Astrocyte of the cerebellum (primary cell): ENCODE measurements at regions not wholly inside any gene's neighbourhood (a gene's known extent, or its start where the extent isn't known, plus 50 kb on each side); places are given as distances from the start of the nearest gene placed in this dataset.

Experiments used
- DNase-seq: peaks from one replicate; pipeline ENCODE4 v3.0.0-alpha.2; 2011; ENCODE audit warnings: low read depth
- H3K4me3 ChIP-seq: 2 replicates; pipeline ENCODE4 v1.5.1; 2011; ENCODE audit warnings: mild to moderate bottlenecking, low read depth, low read length, moderate library complexity
- in situ Hi-C: cut with HindIII; loops from 2 replicates; pipeline ENCODE4 v1.10.0; 2017; ENCODE audit warnings: low sequenced_read_pairs
- TF ChIP-seq, protein P1 (sequence below): IDR thresholded peaks from 2 replicates; pipeline ENCODE4 v1.5.1; 2012; ENCODE audit warnings: low read length, low read depth, moderate library complexity, mild to moderate bottlenecking; ENCODE audit errors: missing control alignments

DNA sequence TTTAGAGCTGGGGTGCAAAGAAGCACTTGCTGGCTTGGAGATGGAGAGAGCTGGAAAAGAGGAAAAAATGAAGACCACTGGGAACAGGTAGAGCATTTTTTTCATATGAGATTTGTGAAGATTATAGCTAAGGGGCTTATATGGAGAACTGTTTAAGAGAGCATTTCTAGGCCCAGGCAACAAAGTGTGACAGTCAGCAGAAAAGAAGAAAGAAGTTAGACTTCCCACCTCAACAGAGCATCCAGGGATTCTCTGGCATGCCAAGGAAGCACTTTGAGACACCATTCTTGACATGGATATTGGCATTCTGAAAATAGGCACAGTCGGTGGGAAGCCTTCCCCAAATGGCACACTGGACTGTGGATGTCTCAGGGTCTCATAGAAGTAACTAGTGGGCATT lies 195.5 kb downstream of the KLHL28 start:
- DNase-seq, result no peak
- in situ Hi-C loops, result no loop called here
- TF ChIP-seq, protein P1, sequence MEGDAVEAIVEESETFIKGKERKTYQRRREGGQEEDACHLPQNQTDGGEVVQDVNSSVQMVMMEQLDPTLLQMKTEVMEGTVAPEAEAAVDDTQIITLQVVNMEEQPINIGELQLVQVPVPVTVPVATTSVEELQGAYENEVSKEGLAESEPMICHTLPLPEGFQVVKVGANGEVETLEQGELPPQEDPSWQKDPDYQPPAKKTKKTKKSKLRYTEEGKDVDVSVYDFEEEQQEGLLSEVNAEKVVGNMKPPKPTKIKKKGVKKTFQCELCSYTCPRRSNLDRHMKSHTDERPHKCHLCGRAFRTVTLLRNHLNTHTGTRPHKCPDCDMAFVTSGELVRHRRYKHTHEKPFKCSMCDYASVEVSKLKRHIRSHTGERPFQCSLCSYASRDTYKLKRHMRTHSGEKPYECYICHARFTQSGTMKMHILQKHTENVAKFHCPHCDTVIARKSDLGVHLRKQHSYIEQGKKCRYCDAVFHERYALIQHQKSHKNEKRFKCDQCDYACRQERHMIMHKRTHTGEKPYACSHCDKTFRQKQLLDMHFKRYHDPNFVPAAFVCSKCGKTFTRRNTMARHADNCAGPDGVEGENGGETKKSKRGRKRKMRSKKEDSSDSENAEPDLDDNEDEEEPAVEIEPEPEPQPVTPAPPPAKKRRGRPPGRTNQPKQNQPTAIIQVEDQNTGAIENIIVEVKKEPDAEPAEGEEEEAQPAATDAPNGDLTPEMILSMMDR, result no peak
- no peak overlapping the region for H3K4me3 ChIP-seq

DNA sequence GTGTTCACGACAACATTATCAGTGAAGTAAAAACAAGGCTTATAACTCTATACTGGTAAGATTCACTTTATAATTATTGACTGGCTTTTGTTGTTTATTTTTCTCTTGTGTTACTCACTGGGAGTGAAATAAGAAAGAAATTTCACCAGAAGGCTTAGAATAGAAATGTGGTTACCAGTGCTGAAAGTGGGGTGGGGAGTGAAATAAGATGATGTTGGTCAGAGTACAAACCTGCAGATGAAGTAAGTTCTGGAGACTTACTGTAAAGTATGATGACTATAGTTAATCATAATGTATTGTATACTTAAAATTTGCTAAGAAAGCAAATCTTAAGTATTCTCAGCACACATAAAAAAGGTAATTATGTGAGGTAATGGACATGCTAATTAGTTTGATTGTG lies 198.4 kb downstream of the KLHL28 start:
- in situ Hi-C loops, result no loop called here
- DNase-seq, result no peak

DNA sequence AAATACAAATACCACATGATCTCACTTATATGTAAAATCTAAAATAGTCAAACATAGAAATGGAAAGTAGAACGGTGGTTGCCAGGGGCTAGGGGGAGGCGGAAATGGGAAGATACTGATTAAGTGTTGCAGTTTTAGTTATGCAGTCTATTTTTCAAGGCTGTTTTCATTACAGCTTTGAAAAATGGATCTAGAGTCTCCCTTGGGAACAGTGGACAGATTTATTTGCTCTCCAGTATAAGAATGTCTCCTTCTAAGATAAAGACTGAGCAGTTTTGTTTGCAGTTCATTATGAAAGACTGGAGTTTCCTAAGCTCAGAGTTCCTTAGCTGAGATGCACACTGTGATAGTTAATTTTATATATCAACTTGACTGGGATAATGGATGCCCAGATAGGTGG lies 202.5 kb downstream of the KLHL28 start:
- TF ChIP-seq, protein P1, result no peak
- H3K4me3 ChIP-seq, result no peak overlapping the region
- DNase-seq, result no peak
- in situ Hi-C loops, result no loop called here

More for the DNA sequence above, 198.4 kb downstream of the KLHL28 start:
- TF ChIP-seq, protein P1, result no peak
- no peak overlapping the region for H3K4me3 ChIP-seq

DNA sequence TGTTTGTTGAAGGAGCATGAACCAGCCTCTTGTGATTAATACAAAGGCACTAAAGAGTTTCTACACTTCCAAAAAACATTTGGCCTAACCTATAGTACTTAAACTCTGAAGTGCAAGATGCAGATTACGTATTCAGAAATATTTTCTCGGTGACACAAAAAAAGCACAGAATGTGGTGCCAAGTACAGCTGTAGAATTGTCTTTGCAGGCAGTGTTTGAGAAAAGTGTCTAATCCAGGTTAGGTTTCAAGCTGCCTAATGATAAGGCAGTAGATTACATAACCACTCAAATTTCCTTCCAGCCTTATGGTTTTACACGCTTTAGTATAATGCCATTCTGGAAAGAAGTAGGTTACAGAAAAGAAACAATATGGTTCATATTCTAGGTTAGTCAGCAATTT lies 205.2 kb downstream of the KLHL28 start:
- in situ Hi-C loops, result no loop called here
- DNase-seq, result no peak
- no peak overlapping the region for H3K4me3 ChIP-seq
- TF ChIP-seq, protein P1, result no peak

DNA sequence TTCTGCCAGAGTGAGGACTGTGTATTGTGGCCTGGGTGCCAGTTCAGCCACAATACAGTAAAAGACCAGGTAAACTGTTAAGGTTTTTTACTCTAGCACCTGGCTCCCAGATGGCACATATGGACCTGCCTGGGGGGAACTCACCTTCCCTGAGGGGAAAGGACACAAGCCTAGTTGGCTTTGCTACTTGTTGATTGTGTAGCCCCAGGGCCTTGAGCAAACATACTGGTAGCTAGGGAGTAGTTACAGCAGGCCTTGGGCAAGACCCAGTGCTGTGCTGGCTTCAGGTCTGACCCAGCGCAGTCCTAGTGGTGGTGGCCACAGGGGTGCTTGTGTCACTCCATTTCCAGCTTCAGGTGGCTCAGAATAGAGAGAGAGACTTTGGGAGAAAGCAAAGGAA lies 216.4 kb downstream of the KLHL28 start:
- no peak for DNase-seq
- no peak overlapping the region for H3K4me3 ChIP-seq
- in situ Hi-C loops, result no loop called here
- TF ChIP-seq, protein P1, result no peak

DNA sequence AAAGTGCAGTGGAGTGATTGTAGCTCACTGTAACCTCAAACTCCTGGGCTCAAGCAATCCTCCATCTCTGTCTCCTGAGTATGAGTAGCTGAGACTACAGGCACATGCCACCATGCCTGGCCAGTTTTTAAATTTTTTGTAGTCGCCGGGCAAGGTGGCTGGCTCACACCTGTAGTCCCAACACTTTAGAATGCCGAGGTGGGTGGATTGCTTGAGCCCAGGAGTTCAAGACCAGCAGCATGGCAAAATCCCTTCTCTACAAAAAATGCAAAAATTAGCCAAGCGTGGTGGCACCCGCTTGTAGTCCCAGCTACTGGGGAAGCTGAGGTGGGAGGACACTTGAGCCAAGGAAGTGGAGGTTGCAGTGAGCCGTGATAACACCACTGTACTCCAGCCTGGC lies 219.5 kb downstream of the KLHL28 start:
- DNase-seq, result no peak
- no peak overlapping the region for H3K4me3 ChIP-seq
- in situ Hi-C loops, result no loop called here
- TF ChIP-seq, protein P1, result no peak

DNA sequence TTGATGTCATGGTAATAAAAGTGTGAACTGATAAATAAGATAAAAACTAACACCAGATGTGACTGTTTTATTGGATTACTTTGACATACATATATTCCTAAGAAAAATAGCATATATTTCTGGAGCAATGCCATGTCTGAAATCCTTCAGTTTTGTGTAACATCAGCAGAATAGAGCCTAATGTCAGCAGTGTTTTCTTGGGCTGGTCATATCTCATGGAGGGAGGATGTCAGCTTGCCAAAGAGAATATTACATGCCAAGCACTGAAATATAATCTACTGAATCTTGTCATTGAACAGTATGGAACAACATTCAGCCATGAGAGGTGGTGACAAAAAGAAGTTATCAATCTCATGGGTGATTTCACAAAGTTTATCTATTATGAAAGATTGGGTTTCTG lies 220.3 kb downstream of the KLHL28 start:
- TF ChIP-seq, protein P1, result no peak
- DNase-seq, result no peak
- no peak overlapping the region for H3K4me3 ChIP-seq
- in situ Hi-C loops, result no loop called here
